ENCODE measurements at regions not wholly inside any gene's neighbourhood (a gene's known extent, or its start where the extent isn't known, plus 50 kb on each side); places are given as distances from the start of the nearest gene placed in this dataset.

- no peak for TF ChIP-seq ZNF513 (CRISPR knock-in tag; conservative IDR thresholded peaks at IDR 0.05)
- TF ChIP-seq, protein P1, sequence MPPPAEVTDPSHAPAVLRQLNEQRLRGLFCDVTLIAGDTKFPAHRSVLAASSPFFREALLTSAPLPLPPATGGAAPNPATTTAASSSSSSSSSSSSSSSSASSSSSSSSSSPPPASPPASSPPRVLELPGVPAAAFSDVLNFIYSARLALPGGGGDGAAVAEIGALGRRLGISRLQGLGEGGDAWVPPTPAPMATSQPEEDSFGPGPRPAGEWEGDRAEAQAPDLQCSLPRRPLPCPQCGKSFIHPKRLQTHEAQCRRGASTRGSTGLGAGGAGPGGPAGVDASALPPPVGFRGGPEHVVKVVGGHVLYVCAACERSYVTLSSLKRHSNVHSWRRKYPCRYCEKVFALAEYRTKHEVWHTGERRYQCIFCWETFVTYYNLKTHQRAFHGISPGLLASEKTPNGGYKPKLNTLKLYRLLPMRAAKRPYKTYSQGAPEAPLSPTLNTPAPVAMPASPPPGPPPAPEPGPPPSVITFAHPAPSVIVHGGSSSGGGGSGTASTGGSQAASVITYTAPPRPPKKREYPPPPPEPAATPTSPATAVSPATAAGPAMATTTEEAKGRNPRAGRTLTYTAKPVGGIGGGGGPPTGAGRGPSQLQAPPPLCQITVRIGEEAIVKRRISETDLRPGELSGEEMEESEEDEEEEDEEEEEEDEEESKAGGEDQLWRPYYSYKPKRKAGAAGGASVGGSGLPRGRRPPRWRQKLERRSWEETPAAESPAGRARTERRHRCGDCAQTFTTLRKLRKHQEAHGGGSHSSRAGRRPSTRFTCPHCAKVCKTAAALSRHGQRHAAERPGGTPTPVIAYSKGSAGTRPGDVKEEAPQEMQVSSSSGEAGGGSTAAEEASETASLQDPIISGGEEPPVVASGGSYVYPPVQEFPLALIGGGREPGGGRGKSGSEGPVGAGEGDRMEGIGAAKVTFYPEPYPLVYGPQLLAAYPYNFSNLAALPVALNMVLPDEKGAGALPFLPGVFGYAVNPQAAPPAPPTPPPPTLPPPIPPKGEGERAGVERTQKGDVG (CRISPR knock-in tag; IDR thresholded peaks at IDR 0.05; ENCODE audit: borderline replicate concordance), result no peak
- TF ChIP-seq ZNF12 (CRISPR knock-in tag; IDR thresholded peaks at IDR 0.05), result 0 out of 2 replicates have a peak, but pooled peaks have one; percentile 29
- no peak for TF ChIP-seq ZNF737 (CRISPR knock-in tag; IDR thresholded peaks at IDR 0.05; ENCODE audit: borderline replicate concordance)
- TF ChIP-seq TEAD3 (CRISPR knock-in tag; optimal IDR thresholded peaks at IDR 0.05; ENCODE audit: borderline replicate concordance), result peak; percentile 24
- peak; percentile 27; the same call in 1 of the 2 replicates for TF ChIP-seq ELF3 (CRISPR knock-in tag; IDR thresholded peaks at IDR 0.05)
- TF ChIP-seq TFE3 (CRISPR knock-in tag; IDR thresholded peaks at IDR 0.05), result peak; percentile 34; the same call in 1 of the 2 replicates
- TF ChIP-seq EP300 (IDR thresholded peaks at IDR 0.05; ENCODE audit: low read depth in 2 of 2, low read length in 2 of 2), result peak in 1 of 2 experiments; percentile 40; a peak in 1 of 4 replicates
- no peak for TF ChIP-seq EP300 (CRISPR knock-in tag; IDR thresholded peaks at IDR 0.05; ENCODE audit: borderline replicate concordance)
- TF ChIP-seq ZSCAN20 (CRISPR knock-in tag; IDR thresholded peaks at IDR 0.05; ENCODE audit: borderline replicate concordance), result no peak
- peak in 1 of 2 experiments; percentile 48; a peak in 1 of 4 replicates for TF ChIP-seq MAFK (conservative IDR thresholded peaks at IDR 0.05 in 1 of 2, IDR thresholded peaks at IDR 0.05 in 1 of 2; ENCODE audit: low read length in 2 of 2)
- TF ChIP-seq, protein P2, sequence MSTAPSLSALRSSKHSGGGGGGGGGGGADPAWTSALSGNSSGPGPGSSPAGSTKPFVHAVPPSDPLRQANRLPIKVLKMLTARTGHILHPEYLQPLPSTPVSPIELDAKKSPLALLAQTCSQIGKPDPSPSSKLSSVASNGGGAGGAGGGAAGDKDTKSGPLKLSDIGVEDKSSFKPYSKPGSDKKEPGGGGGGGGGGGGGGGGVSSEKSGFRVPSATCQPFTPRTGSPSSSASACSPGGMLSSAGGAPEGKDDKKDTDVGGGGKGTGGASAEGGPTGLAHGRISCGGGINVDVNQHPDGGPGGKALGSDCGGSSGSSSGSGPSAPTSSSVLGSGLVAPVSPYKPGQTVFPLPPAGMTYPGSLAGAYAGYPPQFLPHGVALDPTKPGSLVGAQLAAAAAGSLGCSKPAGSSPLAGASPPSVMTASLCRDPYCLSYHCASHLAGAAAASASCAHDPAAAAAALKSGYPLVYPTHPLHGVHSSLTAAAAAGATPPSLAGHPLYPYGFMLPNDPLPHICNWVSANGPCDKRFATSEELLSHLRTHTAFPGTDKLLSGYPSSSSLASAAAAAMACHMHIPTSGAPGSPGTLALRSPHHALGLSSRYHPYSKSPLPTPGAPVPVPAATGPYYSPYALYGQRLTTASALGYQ (CRISPR knock-in tag; IDR thresholded peaks at IDR 0.05), result no peak
- TF ChIP-seq MED8 (CRISPR knock-in tag; IDR thresholded peaks at IDR 0.05; ENCODE audit: insufficient replicate concordance), result no peak
- no peak for TF ChIP-seq PLRG1 (conservative IDR thresholded peaks at IDR 0.05)
- peak; percentile 68 for TF ChIP-seq CEBPG (CRISPR knock-in tag; IDR thresholded peaks at IDR 0.05)
- TF ChIP-seq ZSCAN9 (CRISPR knock-in tag; IDR thresholded peaks at IDR 0.05; ENCODE audit: borderline replicate concordance), result 0 out of 2 replicates have a peak, but pooled peaks have one; percentile 45
- TF ChIP-seq ZNF678 (CRISPR knock-in tag; IDR thresholded peaks at IDR 0.05), result no peak
- TF ChIP-seq PCBP2 (optimal IDR thresholded peaks at IDR 0.05; ENCODE audit: low read depth, low read length, poor library complexity, severe bottlenecking), result no peak
Observed at GRCh38 chr6:2542858-2543218, 207.9 kb downstream of the MYLK4 start (continued).
